ENCODE measurements at regions not wholly inside any gene's neighbourhood (a gene's known extent, or its start where the extent isn't known, plus 50 kb on each side); places are given as distances from the start of the nearest gene placed in this dataset.
"Not testable (repeated sequence)": the region's sequence is repeated elsewhere in the genome, so short reads cannot be mapped to it uniquely, and the experiment has no call there.

DNA sequence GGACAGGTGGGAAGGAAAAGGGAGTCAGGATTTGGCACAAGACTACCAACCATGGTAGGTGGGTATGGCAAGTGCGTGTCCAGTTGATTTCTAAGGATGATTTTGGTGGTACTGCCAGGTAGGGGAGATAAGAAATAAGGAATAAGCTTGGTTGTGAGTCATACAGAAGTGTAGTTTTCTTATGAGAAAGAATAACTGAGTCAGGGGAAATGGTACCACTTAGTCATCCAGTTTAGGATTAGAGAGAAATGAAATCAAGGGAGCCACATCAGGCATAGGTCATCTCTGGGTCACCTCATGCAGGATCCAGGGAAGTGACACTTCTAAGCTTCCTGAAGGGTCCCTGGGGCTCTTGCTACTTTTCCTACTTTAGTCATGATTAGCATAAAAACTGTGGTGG, 107.1 kb upstream of the C1GALT1C1 start:
- POLR2A ChIA-PET: no interaction called here
- intact Hi-C loops (cut with micrococcal nuclease): no loop called here
- no peak overlapping the region for H3K27ac ChIP-seq (ENCODE audit: low read depth, low read length)

DNA sequence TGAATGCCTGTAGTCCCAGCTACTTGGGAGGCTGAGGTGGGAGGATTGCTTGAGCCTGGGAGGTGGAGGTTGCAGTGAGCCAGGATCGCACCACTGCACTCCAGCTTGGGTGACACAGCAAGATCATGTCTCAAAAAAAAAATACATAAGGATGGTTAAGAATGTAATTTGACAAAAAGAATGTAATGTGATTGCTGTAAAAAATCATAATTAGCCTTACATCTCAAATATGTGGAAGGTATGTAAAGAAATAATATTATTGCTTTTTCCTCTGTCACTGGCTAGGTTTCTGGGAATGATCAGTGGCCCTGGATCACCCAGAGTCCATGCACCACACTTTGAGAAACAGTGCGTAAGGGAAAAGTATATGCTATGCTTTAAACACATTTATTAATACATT, 106.1 kb upstream of the C1GALT1C1 start:
- no peak for ATAC-seq
- no peak overlapping the region for H3K4me3 Mint-ChIP-seq
- Histone ChIP-seq H3K27ac (ENCODE audit: low read depth, low read length) (no peak overlapping the region), H3K36me3 (ENCODE audit: control insufficient read depth in 2 of 3, insufficient read depth in 3 of 3, low read length in 3 of 3) (no peaks in the 10 kb centered on the region), H3K27me3 (ENCODE audit: control insufficient read depth in 2 of 2, insufficient read depth in 2 of 2, low read length in 2 of 2) (no peaks in the 10 kb centered on the region), H3K4me3 (ENCODE audit: low read length) (no peak overlapping the region), H3K9me3 (ENCODE audit: control insufficient read depth in 2 of 3, low read length in 3 of 3) (no peaks in the 10 kb centered on the region), H3K4me1 (ENCODE audit: control insufficient read depth in 2 of 2, insufficient read depth in 2 of 2, low read length in 2 of 2) (no peaks in the 10 kb centered on the region)
- H3K27ac Mint-ChIP-seq: no peak overlapping the region
- intact Hi-C loops (cut with micrococcal nuclease): no loop called here
- no peaks in the 10 kb centered on the region for H3K36me3 Mint-ChIP-seq
- peaks cover 0 to 4% (median 0%) of the 10 kb centered on the region in 11 donors for H3K9me3 Mint-ChIP-seq
- peaks cover 0 to 10% (median 0%) of the 10 kb centered on the region in 7 donors for H3K4me1 Mint-ChIP-seq
- no peak for DNase-seq
- ChIA-PET POLR2A (no interaction called here), CTCF (no interaction called here)
- H3K27me3 Mint-ChIP-seq: no peaks in the 10 kb centered on the region

More for the DNA sequence above, 107.1 kb upstream of the C1GALT1C1 start:
- Histone ChIP-seq H3K27me3 (ENCODE audit: control insufficient read depth in 2 of 2, insufficient read depth in 2 of 2, low read length in 2 of 2) (no peaks in the 10 kb centered on the region), H3K4me3 (ENCODE audit: low read length) (no peak overlapping the region), H3K36me3 (ENCODE audit: control insufficient read depth in 2 of 3, insufficient read depth in 3 of 3, low read length in 3 of 3) (no peaks in the 10 kb centered on the region), H3K9me3 (ENCODE audit: control insufficient read depth in 2 of 3, low read length in 3 of 3) (no peaks in the 10 kb centered on the region), H3K4me1 (ENCODE audit: control insufficient read depth in 2 of 2, insufficient read depth in 2 of 2, low read length in 2 of 2) (no peaks in the 10 kb centered on the region)
- Mint-ChIP-seq H3K9me3 (peaks cover 0 to 3% (median 0%) of the 10 kb centered on the region in 11 donors), H3K4me3 (no peak overlapping the region), H3K27ac (no peak overlapping the region), H3K36me3 (no peaks in the 10 kb centered on the region), H3K4me1 (peaks cover 0 to 10% (median 0%) of the 10 kb centered on the region in 7 donors), H3K27me3 (no peaks in the 10 kb centered on the region)
- DNase-seq: no peak
- CTCF ChIA-PET: no interaction called here
- no peak for ATAC-seq

DNA sequence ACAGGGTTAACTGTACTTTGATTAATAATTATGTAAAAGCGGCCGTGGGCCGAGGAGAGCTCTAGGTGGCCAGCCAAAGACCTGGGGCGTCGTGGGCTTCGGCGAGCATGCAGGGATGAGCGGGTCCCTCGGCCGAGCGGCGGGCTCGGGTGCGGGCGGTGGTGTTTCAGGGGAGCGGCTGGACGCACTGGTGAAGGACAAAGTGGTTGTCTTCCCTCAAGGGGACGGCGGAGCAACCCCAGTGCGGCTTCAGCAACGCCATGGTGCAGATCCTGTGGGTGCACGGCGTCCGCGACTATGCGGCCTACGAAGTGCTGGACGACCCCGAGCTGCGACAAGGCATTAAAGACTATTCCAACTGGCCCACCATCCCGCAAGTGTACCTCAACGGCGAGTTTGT, 103.0 kb upstream of the C1GALT1C1 start:
- Histone ChIP-seq H3K36me3 (ENCODE audit: control insufficient read depth in 2 of 3, insufficient read depth in 3 of 3, low read length in 3 of 3) (no peaks in the 10 kb centered on the region), H3K4me1 (ENCODE audit: control insufficient read depth in 2 of 2, insufficient read depth in 2 of 2, low read length in 2 of 2) (no peaks in the 10 kb centered on the region), H3K4me3 (ENCODE audit: low read length) (no peak overlapping the region), H3K27me3 (ENCODE audit: control insufficient read depth in 2 of 2, insufficient read depth in 2 of 2, low read length in 2 of 2) (no peaks in the 10 kb centered on the region), H3K9me3 (ENCODE audit: control insufficient read depth in 2 of 3, low read length in 3 of 3) (no peaks in the 10 kb centered on the region), H3K27ac (ENCODE audit: low read depth, low read length) (no peak overlapping the region)
- POLR2A ChIA-PET: no interaction called here
- H3K9me3 Mint-ChIP-seq: peaks cover 0 to 4% (median 0%) of the 10 kb centered on the region in 11 donors
- H3K27me3 Mint-ChIP-seq: no peaks in the 10 kb centered on the region
- DNase-seq (no peak), ATAC-seq (no peak)
- no peak overlapping the region for H3K4me3 Mint-ChIP-seq
- no peak overlapping the region for H3K27ac Mint-ChIP-seq
- peaks cover 0 to 5% (median 0%) of the 10 kb centered on the region in 7 donors for H3K4me1 Mint-ChIP-seq
- CTCF ChIA-PET: no interaction called here
- no peaks in the 10 kb centered on the region for H3K36me3 Mint-ChIP-seq
- intact Hi-C loops (cut with micrococcal nuclease): no loop called here

DNA sequence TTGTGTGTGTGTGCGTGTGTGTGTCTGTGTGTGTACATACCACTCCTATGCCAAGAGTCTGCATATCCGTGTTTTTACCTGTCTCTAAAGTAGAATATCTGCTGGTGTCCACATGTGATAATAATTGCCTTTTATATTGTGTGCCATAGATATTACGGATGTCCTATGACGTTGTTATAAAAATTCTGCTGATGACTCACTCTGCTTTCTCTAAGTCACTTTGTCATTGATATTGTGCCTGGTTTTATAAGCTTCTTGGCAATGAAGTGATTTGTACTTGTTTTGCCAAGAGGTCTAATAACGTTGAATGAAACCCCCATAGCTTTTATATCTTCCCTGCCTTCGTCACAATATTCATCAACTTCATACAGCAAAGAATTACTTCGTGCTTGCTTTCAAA, 102.6 kb upstream of the C1GALT1C1 start:
- no peak overlapping the region for H3K27ac Mint-ChIP-seq
- H3K9me3 Mint-ChIP-seq: peaks cover 0 to 4% (median 0%) of the 10 kb centered on the region in 11 donors
- H3K4me1 ChIP-seq (ENCODE audit: control insufficient read depth in 2 of 2, insufficient read depth in 2 of 2, low read length in 2 of 2): no peaks in the 10 kb centered on the region
- H3K36me3 Mint-ChIP-seq: no peaks in the 10 kb centered on the region
- ChIA-PET CTCF (no interaction called here), POLR2A (no interaction called here)
- ATAC-seq (no peak), DNase-seq (no peak)
- no peaks in the 10 kb centered on the region for H3K27me3 Mint-ChIP-seq
- H3K4me3 Mint-ChIP-seq: no peak overlapping the region
- intact Hi-C loops (cut with micrococcal nuclease): no loop called here
- H3K4me1 Mint-ChIP-seq: peaks cover 0 to 5% (median 0%) of the 10 kb centered on the region in 7 donors
- no peaks in the 10 kb centered on the region for H3K27me3 ChIP-seq (ENCODE audit: control insufficient read depth in 2 of 2, insufficient read depth in 2 of 2, low read length in 2 of 2)
- no peaks in the 10 kb centered on the region for H3K36me3 ChIP-seq (ENCODE audit: control insufficient read depth in 2 of 3, insufficient read depth in 3 of 3, low read length in 3 of 3)
- H3K4me3 ChIP-seq (ENCODE audit: low read length): no peak overlapping the region
- H3K9me3 ChIP-seq (ENCODE audit: control insufficient read depth in 2 of 3, low read length in 3 of 3): no peaks in the 10 kb centered on the region
- H3K27ac ChIP-seq (ENCODE audit: low read depth, low read length): no peak overlapping the region

DNA sequence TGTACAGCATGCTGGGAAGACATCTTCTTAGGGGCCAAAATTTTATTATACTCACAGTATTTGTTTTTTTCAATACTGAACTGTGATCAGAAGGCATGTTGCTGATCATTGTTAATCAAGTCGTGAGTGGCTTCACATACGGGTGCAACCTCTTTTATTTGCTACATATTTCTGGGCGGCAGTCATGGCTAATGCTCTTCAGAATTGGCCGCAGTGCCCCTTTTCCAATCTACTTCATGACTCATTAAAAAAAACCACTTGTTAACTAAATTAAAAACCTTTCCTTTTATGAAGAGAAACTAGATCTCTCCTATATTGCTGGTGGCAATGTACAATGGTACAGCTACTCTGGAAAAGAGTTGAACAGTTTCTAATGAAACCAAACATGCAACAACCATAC, 101.5 kb upstream of the C1GALT1C1 start:
- H3K4me1 Mint-ChIP-seq: peaks cover 0 to 2% (median 0%) of the 10 kb centered on the region in 7 donors
- no peaks in the 10 kb centered on the region for H3K9me3 ChIP-seq (ENCODE audit: control insufficient read depth in 2 of 3, low read length in 3 of 3)
- no peak for ATAC-seq

DNA sequence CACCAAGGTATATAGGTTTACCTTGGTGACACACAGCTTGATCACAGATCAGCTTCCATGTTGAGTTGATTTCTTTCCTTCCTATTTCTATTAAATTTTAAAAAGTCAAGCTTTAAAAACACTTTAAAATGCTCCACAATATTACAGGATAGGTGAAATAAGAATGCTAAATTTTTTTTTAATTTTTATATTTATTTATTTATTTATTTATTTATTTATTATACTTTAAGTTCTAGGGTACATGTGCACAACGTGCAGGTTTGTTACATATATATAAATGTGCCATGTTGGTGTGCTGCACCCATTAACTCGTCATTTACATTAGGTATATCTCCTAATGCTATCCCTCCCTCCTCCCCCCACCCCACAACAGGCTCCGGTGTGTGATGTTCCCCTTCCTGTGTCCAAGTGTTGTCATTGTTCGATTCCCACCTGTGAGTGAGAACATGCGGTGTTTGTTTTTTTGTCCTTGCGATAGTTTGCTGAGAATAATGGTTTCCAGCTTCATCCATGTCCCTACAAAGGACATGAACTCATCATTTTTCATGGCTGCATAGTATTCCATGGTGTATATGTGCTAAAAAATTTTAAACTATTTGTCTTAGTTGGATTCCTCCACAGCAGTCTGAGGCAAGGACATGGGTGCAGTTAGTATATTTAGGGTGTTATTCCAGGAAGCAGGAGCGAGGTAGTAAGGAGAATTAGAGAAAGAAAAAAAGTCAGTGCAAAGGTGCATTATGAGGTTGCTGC, 99.8 kb upstream of the C1GALT1C1 start:
- H3K4me1 Mint-ChIP-seq; H3K9me3 Mint-ChIP-seq; intact Hi-C loops (cut with micrococcal nuclease); H3K4me1 ChIP-seq (ENCODE audit: control insufficient read depth in 2 of 2, insufficient read depth in 2 of 2, low read length in 2 of 2); H3K9me3 ChIP-seq (ENCODE audit: control insufficient read depth in 2 of 3, low read length in 3 of 3); H3K36me3 ChIP-seq (ENCODE audit: control insufficient read depth in 2 of 3, insufficient read depth in 3 of 3, low read length in 3 of 3); H3K27ac ChIP-seq (ENCODE audit: low read depth, low read length); H3K4me3 Mint-ChIP-seq; H3K27me3 ChIP-seq (ENCODE audit: control insufficient read depth in 2 of 2, insufficient read depth in 2 of 2, low read length in 2 of 2); H3K27me3 Mint-ChIP-seq; H3K36me3 Mint-ChIP-seq; DNase-seq; ATAC-seq; H3K27ac Mint-ChIP-seq; H3K4me3 ChIP-seq (ENCODE audit: low read length); POLR2A ChIA-PET; CTCF ChIA-PET: not testable (repeated sequence)

More for the DNA sequence above, 101.5 kb upstream of the C1GALT1C1 start:
- Histone ChIP-seq H3K27me3 (ENCODE audit: control insufficient read depth in 2 of 2, insufficient read depth in 2 of 2, low read length in 2 of 2) (no peaks in the 10 kb centered on the region), H3K27ac (ENCODE audit: low read depth, low read length) (no peak overlapping the region), H3K4me1 (ENCODE audit: control insufficient read depth in 2 of 2, insufficient read depth in 2 of 2, low read length in 2 of 2) (no peaks in the 10 kb centered on the region), H3K4me3 (ENCODE audit: low read length) (no peak overlapping the region), H3K36me3 (ENCODE audit: control insufficient read depth in 2 of 3, insufficient read depth in 3 of 3, low read length in 3 of 3) (no peaks in the 10 kb centered on the region)
- no peak for DNase-seq
- intact Hi-C loops (cut with micrococcal nuclease): no loop called here
- no peak overlapping the region for H3K27ac Mint-ChIP-seq
- CTCF ChIA-PET: no interaction called here
- no peak overlapping the region for H3K4me3 Mint-ChIP-seq
- H3K36me3 Mint-ChIP-seq: no peaks in the 10 kb centered on the region
- no peaks in the 10 kb centered on the region for H3K27me3 Mint-ChIP-seq
- peaks cover 0 to 4% (median 0%) of the 10 kb centered on the region in 11 donors for H3K9me3 Mint-ChIP-seq
- POLR2A ChIA-PET: no interaction called here

DNA sequence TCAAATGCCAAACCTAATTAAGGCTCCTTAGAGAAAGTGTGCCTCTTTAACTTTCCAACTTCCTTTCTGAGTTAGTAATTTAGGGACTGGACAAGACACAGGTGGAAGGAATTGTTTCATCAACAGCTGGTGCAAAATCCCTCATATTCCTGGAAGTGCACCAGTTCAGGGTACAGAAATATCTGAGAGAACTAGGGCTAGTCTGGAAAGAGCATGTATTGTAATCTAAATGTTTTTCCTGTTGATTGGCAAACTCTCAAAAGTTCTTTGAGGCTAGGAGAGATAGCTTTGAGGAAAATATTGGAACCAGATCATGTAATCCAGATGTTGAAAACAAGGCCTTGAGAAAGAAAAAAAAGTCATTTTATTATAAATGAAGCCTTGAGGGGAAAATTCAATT, 98.1 kb upstream of the C1GALT1C1 start:
- H3K36me3 ChIP-seq (ENCODE audit: control insufficient read depth in 2 of 3, insufficient read depth in 3 of 3, low read length in 3 of 3): no peaks in the 10 kb centered on the region
- H3K9me3 ChIP-seq (ENCODE audit: control insufficient read depth in 2 of 3, low read length in 3 of 3): no peaks in the 10 kb centered on the region
- no peak overlapping the region for H3K4me3 ChIP-seq (ENCODE audit: low read length)
- no peak overlapping the region for H3K4me3 Mint-ChIP-seq
- H3K27me3 Mint-ChIP-seq: no peaks in the 10 kb centered on the region
- intact Hi-C loops (cut with micrococcal nuclease): no loop called here
- no peak for ATAC-seq
- H3K36me3 Mint-ChIP-seq: no peaks in the 10 kb centered on the region
- peaks cover 0 to 5% (median 0%) of the 10 kb centered on the region in 7 donors for H3K4me1 Mint-ChIP-seq
- POLR2A ChIA-PET: no interaction called here
- H3K4me1 ChIP-seq (ENCODE audit: control insufficient read depth in 2 of 2, insufficient read depth in 2 of 2, low read length in 2 of 2): no peaks in the 10 kb centered on the region
- H3K27ac Mint-ChIP-seq: no peak overlapping the region
- H3K27ac ChIP-seq (ENCODE audit: low read depth, low read length): no peak overlapping the region
- CTCF ChIA-PET: no interaction called here
- peaks cover 0 to 4% (median 0%) of the 10 kb centered on the region in 11 donors for H3K9me3 Mint-ChIP-seq
- no peak for DNase-seq
- no peaks in the 10 kb centered on the region for H3K27me3 ChIP-seq (ENCODE audit: control insufficient read depth in 2 of 2, insufficient read depth in 2 of 2, low read length in 2 of 2)
